Skin epidermis (tissue), 12 donors: ENCODE measurements at regions not wholly inside any gene's neighbourhood (a gene's known extent, or its start where the extent isn't known, plus 50 kb on each side); places are given as distances from the start of the nearest gene placed in this dataset.

Experiments
- H3K27ac ChIP-seq, 21 experiments: fragments of 200-600 bp; sonication (generic) in 11 of 21; one replicate each; pipeline ENCODE4 v1.5.0; 2020; ENCODE audit warnings: mild to moderate bottlenecking in 3 of 21, inconsistent platforms in 2 of 21, moderate library complexity in 2 of 21
- H3K4me3 ChIP-seq, 7 experiments: fragments of 200-600 bp; sonication (generic) in 2 of 7; one replicate each; pipeline ENCODE4 v1.5.0; 2020; ENCODE audit warnings: inconsistent platforms in 2 of 7, mild to moderate bottlenecking in 2 of 7, moderate library complexity in 1 of 7

GRCh38 chr20:55232647-55233046 is 757.3 kb downstream of the DOK5 start:
- Histone ChIP-seq H3K4me3 (no peak overlapping the region), H3K27ac (no peak overlapping the region)

GRCh38 chr20:55229451-55229850 is 754.1 kb downstream of the DOK5 start:
- Histone ChIP-seq H3K27ac (no peak overlapping the region), H3K4me3 (no peak overlapping the region)

GRCh38 chr20:55216525-55217242 is 741.3 kb downstream of the DOK5 start:
- Histone ChIP-seq H3K27ac (no peak overlapping the region), H3K4me3 (no peak overlapping the region)

- no peak overlapping the region for H3K4me3 ChIP-seq
- H3K27ac ChIP-seq = no peak overlapping the region
Observed at GRCh38 chr20:55213653-55214052, 738.3 kb downstream of the DOK5 start.

- H3K4me3 ChIP-seq = no peak overlapping the region
- no peak overlapping the region for H3K27ac ChIP-seq
Observed at GRCh38 chr20:55211481-55211880, 736.1 kb downstream of the DOK5 start.

GRCh38 chr20:55205665-55206064 is 730.3 kb downstream of the DOK5 start:
- H3K27ac ChIP-seq = no peak overlapping the region
- no peak overlapping the region for H3K4me3 ChIP-seq

- no peak overlapping the region for H3K27ac ChIP-seq
- H3K4me3 ChIP-seq = no peak overlapping the region
Observed at GRCh38 chr20:55200317-55200716, 724.9 kb downstream of the DOK5 start.

- Histone ChIP-seq H3K27ac (no peak overlapping the region), H3K4me3 (no peak overlapping the region)
Observed at GRCh38 chr20:55194947-55195346, 719.6 kb downstream of the DOK5 start.

- H3K4me3 ChIP-seq = no peak overlapping the region
Observed at GRCh38 chr20:55186228-55186627, 710.8 kb downstream of the DOK5 start.

GRCh38 chr20:55175081-55175480 is 699.7 kb downstream of the DOK5 start:
- no peak overlapping the region for H3K4me3 ChIP-seq
- no peak overlapping the region for H3K27ac ChIP-seq

More at GRCh38 chr20:55186228-55186627, 710.8 kb downstream of the DOK5 start:
- no peak overlapping the region for H3K27ac ChIP-seq

- no peak overlapping the region for H3K4me3 ChIP-seq
- H3K27ac ChIP-seq = no peak overlapping the region
Observed at GRCh38 chr20:55174635-55175034, 699.2 kb downstream of the DOK5 start.

- no peak overlapping the region for H3K27ac ChIP-seq
- no peak overlapping the region for H3K4me3 ChIP-seq
Observed at GRCh38 chr20:55174172-55174571, 698.8 kb downstream of the DOK5 start.

GRCh38 chr20:55173601-55174000 is 698.2 kb downstream of the DOK5 start:
- no peak overlapping the region for H3K4me3 ChIP-seq
- H3K27ac ChIP-seq = no peak overlapping the region

GRCh38 chr20:55172310-55173002 is 697.1 kb downstream of the DOK5 start:
- Histone ChIP-seq H3K27ac (no peak overlapping the region), H3K4me3 (no peak overlapping the region)

GRCh38 chr20:55166063-55166462 is 690.7 kb downstream of the DOK5 start:
- Histone ChIP-seq H3K27ac (no peak overlapping the region), H3K4me3 (no peak overlapping the region)

- no peak overlapping the region for H3K4me3 ChIP-seq
Observed at GRCh38 chr20:55160996-55161395, 685.6 kb downstream of the DOK5 start.

GRCh38 chr20:55160037-55160436 is 684.6 kb downstream of the DOK5 start:
- no peak overlapping the region for H3K27ac ChIP-seq
- H3K4me3 ChIP-seq = no peak overlapping the region

More at GRCh38 chr20:55160996-55161395, 685.6 kb downstream of the DOK5 start:
- H3K27ac ChIP-seq = no peak overlapping the region

GRCh38 chr20:55159230-55159629 is 683.8 kb downstream of the DOK5 start:
- Histone ChIP-seq H3K27ac (no peak overlapping the region), H3K4me3 (no peak overlapping the region)

- H3K4me3 ChIP-seq = no peak overlapping the region
- no peak overlapping the region for H3K27ac ChIP-seq
Observed at GRCh38 chr20:55158446-55158845, 683.1 kb downstream of the DOK5 start.

- H3K27ac ChIP-seq = no peak overlapping the region
- H3K4me3 ChIP-seq = no peak overlapping the region
Observed at GRCh38 chr20:55155360-55155759, 680.0 kb downstream of the DOK5 start.

- H3K4me3 ChIP-seq = no peak overlapping the region
- no peak overlapping the region for H3K27ac ChIP-seq
Observed at GRCh38 chr20:55153001-55153645, 677.7 kb downstream of the DOK5 start.
